ENCODE measurements at regions not wholly inside any gene's neighbourhood (a gene's known extent, or its start where the extent isn't known, plus 50 kb on each side); places are given as distances from the start of the nearest gene placed in this dataset.

DNA sequence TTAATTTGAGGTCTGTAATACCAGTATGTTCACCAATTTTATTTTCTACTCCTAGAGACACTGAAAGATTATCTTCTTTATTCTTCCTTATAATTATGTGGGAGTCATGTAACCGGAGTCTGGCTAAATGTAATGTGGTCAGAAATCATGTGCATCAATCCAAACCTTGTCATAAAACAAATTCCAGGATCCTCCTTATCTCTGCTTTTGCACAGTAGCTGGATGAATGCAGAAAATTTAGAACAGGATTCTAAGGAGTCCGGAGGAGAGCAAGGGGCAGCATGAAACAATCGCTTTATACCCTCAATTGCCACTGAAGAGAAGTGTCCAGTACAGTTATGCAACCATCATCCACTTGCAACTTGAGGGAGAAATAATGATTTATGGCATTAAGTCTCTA lies 2674.7 kb upstream of the PCDH20 start:
- TF ChIP-seq E2F8 (IDR thresholded peaks at IDR 0.05; ENCODE audit: low read depth, partially characterized antibody) (no peak), YBX1 (IDR thresholded peaks at IDR 0.05) (no peak), POLR2AphosphoS5 (IDR thresholded peaks at IDR 0.05; ENCODE audit: low read length) (no peak)
